HCT116 (cell line): ENCODE measurements at regions not wholly inside any gene's neighbourhood (a gene's known extent, or its start where the extent isn't known, plus 50 kb on each side); places are given as distances from the start of the nearest gene placed in this dataset.

Experiments
- ATAC-seq: fragments of 200-7000 bp; cut with Tn5 transposase; 2 replicates; pipeline ENCODE4 v1.9.1; 2020; ENCODE audit warnings: mild to moderate bottlenecking, moderate library complexity
- BruUV-seq: library from RNA; stranded (reverse); fragments of 400-500 nt; replicated peaks from 2 replicates; lab custom pipeline; 2021; lab: Mats Ljungman, UMichigan
- CTCF ChIA-PET: fragments of 300-600 bp; sonication (Branson Sonifier 250); formaldehyde crosslinking; loops from one replicate; lab custom pipeline; 2021; ENCODE audit warnings: antibody characterized with exemption; lab: Charles Lee
- POLR2A ChIA-PET: fragments of 300-600, 350-600 bp; sonication (Branson Sonifier 250); formaldehyde crosslinking; loops from one replicate; lab custom pipeline; 2021; ENCODE audit warnings: antibody characterized with exemption; lab: Charles Lee
- RAD21 ChIA-PET, 2 experiments: fragments of 300-600 bp; sonication (Branson Sonifier 250); formaldehyde crosslinking; loops; one replicate each; lab custom pipeline; 2023; ENCODE audit warnings: low total read pairs in 2 of 2; ENCODE audit not compliant: uncharacterized antibody in 2 of 2, unreplicated experiment in 2 of 2, low non-redundant PET in 1 of 2; lab: Charles Lee
- DNase-seq: peaks from one replicate; pipeline ENCODE4 v3.0.0-alpha.2; 2010; ENCODE audit warnings: low read depth, low spot score
- H2AFZ ChIP-seq: fragments of 200-600 bp; shearing (Covaris generic), sonication (generic); 2 replicates; pipeline ENCODE4 v1.6.1; 2017; ENCODE audit warnings: low read depth, mixed run types, mixed read lengths, antibody characterized with exemption, low read length; ENCODE audit not compliant: poor library complexity, severe bottlenecking
- H3K27ac ChIP-seq: 2 replicates; pipeline ENCODE4 v1.5.1; 2012; ENCODE audit warnings: low read depth, low read length
- H3K27me3 ChIP-seq: fragments of 200-600 bp; sonication (generic); 2 replicates; pipeline ENCODE4 v1.6.1; 2016; ENCODE audit warnings: mixed run types, low read length, mixed read lengths; ENCODE audit not compliant: insufficient read depth
- H3K36me3 ChIP-seq, 2 experiments: fragments of 200-500 bp in 1 of 2; fragments of 200-600 bp in 1 of 2; sonication (Bioruptor generic) in 1 of 2; sonication (generic) in 1 of 2; 2 replicates each; pipeline versions ENCODE4 v1.5.1 to v1.6.1; 2014 to 2016; ENCODE audit warnings: low read length in 2 of 2, inconsistent platforms in 1 of 2, mixed read lengths in 1 of 2, mixed run types in 1 of 2; ENCODE audit not compliant: insufficient read depth in 2 of 2, control insufficient read depth in 1 of 2
- H3K4me1 ChIP-seq, 2 experiments: fragments of 200-600 bp in 1 of 2; sonication (generic) in 1 of 2; 2 replicates each; pipeline versions ENCODE4 v1.5.1 to v1.6.1; 2012 to 2017; ENCODE audit warnings: low read length in 2 of 2, inconsistent platforms in 1 of 2, mild to moderate bottlenecking in 1 of 2, mixed read lengths in 1 of 2, mixed run types in 1 of 2, moderate library complexity in 1 of 2; ENCODE audit not compliant: insufficient read depth in 2 of 2, control insufficient read depth in 1 of 2
- H3K4me2 ChIP-seq: fragments of 200-600 bp; sonication (generic); 2 replicates; pipeline ENCODE4 v1.6.1; 2017; ENCODE audit warnings: mixed run types, low read length, mixed read lengths
- H3K4me3 ChIP-seq, 2 experiments: fragments of 200-600 bp in 1 of 2; sonication (generic) in 1 of 2; replicated peaks in 1 of 2; 2 replicates each; pipeline ENCODE4 v1.5.1; 2011 to 2016; ENCODE audit warnings: low read length in 2 of 2, control low read depth in 1 of 2, low read depth in 1 of 2, mild to moderate bottlenecking in 1 of 2, mixed read lengths in 1 of 2, mixed run types in 1 of 2
- H3K79me2 ChIP-seq: fragments of 200-600 bp; sonication (generic); 2 replicates; pipeline ENCODE4 v1.6.1; 2017; ENCODE audit warnings: mild to moderate bottlenecking, mixed run types, low read length, moderate library complexity, mixed read lengths; ENCODE audit not compliant: insufficient read depth
- H3K9ac ChIP-seq: fragments of 200-600 bp; sonication (generic); 2 replicates; pipeline ENCODE4 v1.6.1; 2016; ENCODE audit warnings: low read length, mixed read lengths
- H3K9me2 ChIP-seq: fragments of 200-600 bp; sonication (generic), shearing (Covaris generic); 2 replicates; pipeline ENCODE4 v1.6.1; 2017; ENCODE audit warnings: mixed run types, mild to moderate bottlenecking, moderate library complexity; ENCODE audit not compliant: insufficient read depth
- H3K9me3 ChIP-seq, 2 experiments: fragments of 200-500 bp in 1 of 2; fragments of 200-600 bp in 1 of 2; sonication (Bioruptor generic) in 1 of 2; sonication (generic) in 1 of 2; 2 replicates each; pipeline ENCODE4 v1.6.1; 2014 to 2017; ENCODE audit warnings: low read length in 2 of 2, mixed read lengths in 2 of 2, inconsistent platforms in 1 of 2, low read depth in 1 of 2, mild to moderate bottlenecking in 1 of 2, mixed run types in 1 of 2, moderate library complexity in 1 of 2; ENCODE audit not compliant: control insufficient read depth in 1 of 2, insufficient read depth in 1 of 2
- H4K20me1 ChIP-seq: fragments of 200-600 bp; sonication (generic), shearing (Covaris generic); 2 replicates; pipeline ENCODE4 v1.6.1; 2017; ENCODE audit warnings: mixed run types, mild to moderate bottlenecking, moderate library complexity; ENCODE audit not compliant: insufficient read depth
- CEBPB ChIP-seq: IDR thresholded peaks from 2 replicates; pipeline ENCODE4 v1.6.1; 2012; ENCODE audit warnings: low read depth
- EZH2 ChIP-seq: fragments of 200-600 bp; sonication (generic); IDR thresholded peaks from 2 replicates; pipeline ENCODE4 v1.6.1; 2017; ENCODE audit warnings: antibody characterized with exemption, mixed run types
- EZH2phosphoT487 ChIP-seq: fragments of 200-600 bp; IDR thresholded peaks from 2 replicates; pipeline ENCODE4 v1.6.1; 2018; ENCODE audit warnings: antibody characterized with exemption, borderline replicate concordance
- FOSL1 ChIP-seq: IDR thresholded peaks from 2 replicates; pipeline ENCODE4 v1.6.1; 2012; ENCODE audit warnings: low read depth
- JUND ChIP-seq: IDR thresholded peaks from 2 replicates; pipeline ENCODE4 v1.6.1; 2012
- POLR2A ChIP-seq: IDR thresholded peaks from 2 replicates; pipeline ENCODE4 v1.7.0; 2011; ENCODE audit warnings: borderline replicate concordance; ENCODE audit not compliant: insufficient read depth, insufficient read length; ENCODE audit errors: extremely low read depth
- POLR2AphosphoS5 ChIP-seq: IDR thresholded peaks from 2 replicates; pipeline ENCODE4 v1.6.1; 2011; ENCODE audit warnings: mild to moderate bottlenecking, low read depth, low read length, moderate library complexity
- SIN3A ChIP-seq: IDR thresholded peaks from 2 replicates; pipeline ENCODE4 v1.6.1; 2012; ENCODE audit warnings: low read depth
- SRF ChIP-seq: IDR thresholded peaks from 2 replicates; pipeline ENCODE4 v1.6.1; 2012; ENCODE audit warnings: low read depth
- YY1 ChIP-seq: IDR thresholded peaks from 2 replicates; pipeline ENCODE4 v1.6.1; 2011; ENCODE audit warnings: low read length, low read depth, moderate library complexity, mild to moderate bottlenecking; ENCODE audit not compliant: insufficient replicate concordance; ENCODE audit errors: extremely low read depth
- intact Hi-C: fragments of 100-400 bp; cut with micrococcal nuclease; formaldehyde crosslinking; loops from 2 replicates; pipeline ENCODE4 v1.10.0; 2022
- TF ChIP-seq, protein P1 (sequence below): IDR thresholded peaks from 2 replicates; pipeline ENCODE4 v1.6.1; 2012
- TF ChIP-seq, protein P2 (sequence below), 3 experiments: fragments of 200-600 bp in 1 of 3; sonication (generic) in 1 of 3; IDR thresholded peaks in 2 of 3; conservative IDR thresholded peaks in 1 of 3; 2 replicates each; pipeline ENCODE4 v1.5.1; 2012 to 2017; ENCODE audit warnings: low read depth in 2 of 3, low read length in 2 of 3, antibody characterized with exemption in 1 of 3, borderline replicate concordance in 1 of 3, control low read depth in 1 of 3, mild to moderate bottlenecking in 1 of 3, mixed read lengths in 1 of 3, mixed run types in 1 of 3, moderate library complexity in 1 of 3; ENCODE audit not compliant: insufficient read depth in 1 of 3

DNA sequence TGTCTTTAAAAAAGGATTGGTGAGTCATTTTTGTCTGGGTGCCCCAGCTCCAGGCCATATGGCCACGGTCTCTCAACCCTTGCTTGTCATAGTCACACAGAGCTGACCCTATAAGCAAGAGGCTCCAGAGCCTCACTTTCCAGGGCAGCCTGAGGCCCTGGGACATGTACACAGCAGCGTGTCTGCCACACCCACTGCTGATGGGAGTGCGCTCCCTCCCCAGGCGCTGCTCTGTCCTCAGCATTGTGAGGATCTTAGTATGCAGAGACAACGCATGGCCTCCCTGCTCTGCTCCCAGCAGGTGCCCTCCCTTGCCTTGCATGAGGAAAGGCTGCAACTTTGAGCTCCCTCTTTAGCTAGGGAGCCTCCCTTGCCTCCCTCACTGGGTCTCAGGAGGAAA, 80.8 kb upstream of the CRHR1 start:
- ChIA-PET POLR2A (no interaction called here), CTCF (no interaction called here), RAD21 (no interaction called here)
- H3K79me2 ChIP-seq, result no peaks in the 10 kb centered on the region
- ATAC-seq (no peak), DNase-seq (no peak)
- BruUV-seq, result no TSS peak
- H3K4me3 ChIP-seq, result no peak overlapping the region
- peak overlapping the region; percentile 75 for H3K4me2 ChIP-seq
- no peaks in the 10 kb centered on the region for H3K9me2 ChIP-seq
- H3K27me3 ChIP-seq, result peaks cover 30% of the 10 kb centered on the region; the same call in 1 of the 2 replicates
- H3K4me1 ChIP-seq, result peaks cover 24 to 43% of the 10 kb centered on the region in 2 experiments
- H3K36me3 ChIP-seq, result no peaks in the 10 kb centered on the region
- H3K9ac ChIP-seq, result no peak overlapping the region
- no peak overlapping the region for H2AFZ ChIP-seq
- no peak overlapping the region for H3K27ac ChIP-seq
- intact Hi-C loops, result no loop called here
- no peaks in the 10 kb centered on the region for H3K9me3 ChIP-seq
- no peak for TF ChIP-seq EZH2
- no peak for TF ChIP-seq SIN3A
- TF ChIP-seq CEBPB, result no peak
- TF ChIP-seq SRF, result no peak
- TF ChIP-seq, protein P1, sequence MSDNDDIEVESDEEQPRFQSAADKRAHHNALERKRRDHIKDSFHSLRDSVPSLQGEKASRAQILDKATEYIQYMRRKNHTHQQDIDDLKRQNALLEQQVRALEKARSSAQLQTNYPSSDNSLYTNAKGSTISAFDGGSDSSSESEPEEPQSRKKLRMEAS, result no peak
- TF ChIP-seq, protein P2, sequence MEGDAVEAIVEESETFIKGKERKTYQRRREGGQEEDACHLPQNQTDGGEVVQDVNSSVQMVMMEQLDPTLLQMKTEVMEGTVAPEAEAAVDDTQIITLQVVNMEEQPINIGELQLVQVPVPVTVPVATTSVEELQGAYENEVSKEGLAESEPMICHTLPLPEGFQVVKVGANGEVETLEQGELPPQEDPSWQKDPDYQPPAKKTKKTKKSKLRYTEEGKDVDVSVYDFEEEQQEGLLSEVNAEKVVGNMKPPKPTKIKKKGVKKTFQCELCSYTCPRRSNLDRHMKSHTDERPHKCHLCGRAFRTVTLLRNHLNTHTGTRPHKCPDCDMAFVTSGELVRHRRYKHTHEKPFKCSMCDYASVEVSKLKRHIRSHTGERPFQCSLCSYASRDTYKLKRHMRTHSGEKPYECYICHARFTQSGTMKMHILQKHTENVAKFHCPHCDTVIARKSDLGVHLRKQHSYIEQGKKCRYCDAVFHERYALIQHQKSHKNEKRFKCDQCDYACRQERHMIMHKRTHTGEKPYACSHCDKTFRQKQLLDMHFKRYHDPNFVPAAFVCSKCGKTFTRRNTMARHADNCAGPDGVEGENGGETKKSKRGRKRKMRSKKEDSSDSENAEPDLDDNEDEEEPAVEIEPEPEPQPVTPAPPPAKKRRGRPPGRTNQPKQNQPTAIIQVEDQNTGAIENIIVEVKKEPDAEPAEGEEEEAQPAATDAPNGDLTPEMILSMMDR (IDR thresholded peaks at IDR 0.05 in 2 of 3, conservative IDR thresholded peaks at IDR 0.05 in 1 of 3; ENCODE audit: borderline replicate concordance in 1 of 3, insufficient read depth in 1 of 3, low read depth in 2 of 3, low read length in 2 of 3), result no peak
- TF ChIP-seq YY1, result no peak
- no peak for TF ChIP-seq EZH2phosphoT487
- no peak for TF ChIP-seq POLR2A
- no peak for TF ChIP-seq JUND
- no peak for TF ChIP-seq FOSL1
- TF ChIP-seq POLR2AphosphoS5, result no peak
- H4K20me1 ChIP-seq, result no peaks in the 10 kb centered on the region
